Activated CD4-positive, alpha-beta T cell treated with anti-CD3 and anti-CD28 coated beads for 1 hour (primary cell): ENCODE measurements at regions not wholly inside any gene's neighbourhood (a gene's known extent, or its start where the extent isn't known, plus 50 kb on each side); places are given as distances from the start of the nearest gene placed in this dataset.

Experiments
- DNase-seq: peaks from one replicate; pipeline ENCODE4 v3.0.0-alpha.2; 2020

DNA sequence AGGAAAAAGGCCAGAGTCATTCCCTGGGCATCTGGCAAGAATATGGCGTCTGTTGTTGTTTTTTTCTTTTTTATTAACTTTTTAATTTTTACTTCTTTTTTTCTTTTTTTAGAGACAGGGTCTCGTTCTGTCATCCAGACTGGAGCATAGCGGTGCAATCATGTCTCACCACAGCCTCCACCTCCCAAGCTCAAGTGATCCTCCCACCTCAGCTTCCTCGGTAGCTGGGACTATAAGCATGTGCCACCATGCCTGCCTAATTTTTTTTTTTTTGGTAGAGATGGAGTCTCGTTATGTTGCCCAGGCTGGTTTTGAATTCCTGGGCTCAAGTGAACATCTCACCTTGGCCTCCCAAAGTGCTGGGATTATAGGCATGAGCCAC, 54.0 kb upstream of the PRDM11 start:
- DNase-seq = no peak

DNA sequence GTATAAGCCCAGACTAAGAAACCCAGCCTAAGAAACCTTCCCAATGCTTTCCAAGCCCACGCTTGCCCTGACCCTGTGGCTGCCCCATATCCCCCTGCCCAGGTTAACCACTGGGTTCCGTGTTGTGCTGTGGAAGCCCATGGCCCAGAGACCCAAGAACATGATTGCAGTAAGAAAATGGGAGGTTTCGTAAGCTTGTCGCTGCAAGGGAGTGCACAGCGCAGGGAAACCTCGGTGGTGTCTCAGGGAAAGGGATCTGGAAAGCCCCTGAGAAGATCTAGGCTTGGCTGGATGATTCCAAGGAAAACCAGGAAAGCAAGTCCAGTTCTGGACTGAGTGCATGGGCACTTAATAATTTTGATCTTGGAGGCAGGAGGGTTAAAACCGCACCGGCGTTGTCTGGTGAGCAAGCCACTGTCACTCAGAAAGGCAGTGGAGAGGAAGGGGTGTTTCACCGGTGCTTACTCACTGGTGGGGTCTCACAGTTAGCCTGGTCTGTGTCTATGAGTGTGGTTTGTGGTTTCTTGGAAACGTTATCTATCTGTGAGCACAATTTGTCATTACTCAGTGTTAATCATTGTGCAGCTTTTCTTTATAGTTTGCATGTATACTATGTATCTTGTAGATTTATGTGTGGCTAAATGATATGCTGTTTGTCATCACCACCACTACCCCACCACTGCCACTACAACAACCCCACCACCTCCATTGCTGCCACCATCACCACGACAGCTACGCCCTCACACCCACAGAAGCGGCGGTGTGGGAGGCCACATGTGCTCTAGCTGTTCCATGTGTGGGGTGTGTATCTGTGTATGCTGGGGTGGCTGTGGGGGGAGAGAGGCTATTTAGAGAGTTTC, 53.3 kb upstream of the PRDM11 start:
- no peak for DNase-seq

DNA sequence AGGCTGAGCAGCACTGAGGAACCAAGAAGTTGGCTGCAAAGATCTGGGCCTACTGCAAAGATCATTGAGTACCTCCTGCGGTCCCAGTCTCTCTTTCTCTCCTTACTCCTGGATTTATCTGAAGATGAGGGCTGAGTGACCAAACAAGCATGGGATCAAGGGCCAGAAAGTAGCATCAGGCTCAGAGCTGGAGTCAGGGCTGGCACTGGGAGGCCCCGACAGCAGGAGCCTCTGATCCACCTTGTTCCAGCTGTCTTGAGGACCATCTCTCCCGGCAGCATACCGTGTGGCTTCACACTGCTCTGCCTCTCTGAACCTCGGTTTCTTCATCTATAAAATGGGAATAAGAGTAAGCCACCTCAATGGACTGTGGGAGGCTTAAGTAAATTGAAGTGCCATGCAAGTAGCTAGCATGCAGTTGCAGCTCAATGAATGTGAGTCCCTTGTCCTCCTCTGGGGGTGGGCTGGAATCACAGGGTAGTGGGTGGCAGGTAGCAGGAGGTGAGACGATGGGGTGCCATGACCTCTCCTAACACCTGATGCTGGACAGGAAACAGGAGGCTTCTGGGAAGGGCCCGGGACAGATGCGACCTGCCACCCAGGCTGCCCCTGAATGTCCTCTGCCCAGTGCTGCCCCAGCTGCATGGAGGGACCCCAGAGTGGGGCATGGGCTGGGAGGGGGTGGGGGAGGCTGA, 52.5 kb upstream of the PRDM11 start:
- no peak for DNase-seq

DNA sequence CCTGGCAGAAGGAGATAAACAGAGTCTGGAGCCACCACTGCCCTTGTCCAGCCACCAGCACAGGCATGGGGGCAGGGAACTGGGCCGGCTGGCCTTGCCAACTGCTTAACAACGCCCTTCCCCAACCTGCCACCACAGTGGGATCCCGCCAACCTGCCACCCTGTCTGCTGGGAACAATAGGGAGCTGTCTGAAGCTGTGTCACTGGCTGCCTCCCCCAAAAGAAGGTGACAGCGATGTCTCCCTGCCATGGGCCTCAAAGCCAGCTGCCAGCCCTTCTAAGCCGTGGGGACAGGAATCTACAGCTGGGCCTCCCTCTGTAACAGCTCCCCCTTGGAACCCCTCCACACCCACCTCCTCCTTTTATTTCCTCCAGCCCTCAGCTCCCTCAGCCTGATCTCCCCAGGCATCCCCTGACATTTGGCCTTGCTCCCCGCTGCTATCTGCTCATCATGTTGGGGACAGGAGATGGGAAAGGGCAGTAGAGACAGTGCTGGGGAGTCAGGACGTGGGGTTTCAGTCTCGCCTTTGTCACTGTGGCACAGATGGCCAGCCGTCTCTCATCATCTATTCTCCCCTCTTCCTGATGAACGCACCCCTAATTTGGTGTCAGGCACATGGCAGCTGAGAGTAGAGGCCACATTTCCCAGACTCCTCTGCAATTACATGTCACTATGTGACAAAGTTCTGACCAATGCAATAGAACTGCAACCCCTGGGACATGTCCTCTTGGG, 51.3 kb upstream of the PRDM11 start:
- no peak for DNase-seq

DNA sequence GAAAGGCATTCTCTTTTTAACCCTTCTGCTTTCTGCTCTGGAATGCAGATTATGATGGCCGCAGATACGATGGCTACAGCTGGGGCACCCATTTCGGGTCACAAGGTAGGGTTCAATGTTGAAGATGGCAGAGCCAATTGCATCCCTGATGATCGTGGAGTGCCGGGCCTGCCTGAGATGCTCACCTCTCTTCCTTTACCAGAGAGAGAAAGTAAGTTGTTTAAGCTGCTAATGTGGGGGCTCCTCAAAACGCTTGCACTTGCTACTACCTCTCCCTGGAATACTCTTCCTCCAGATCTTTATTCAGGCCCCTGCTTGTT, 50.8 kb upstream of the PRDM11 start:
- no peak for DNase-seq

DNA sequence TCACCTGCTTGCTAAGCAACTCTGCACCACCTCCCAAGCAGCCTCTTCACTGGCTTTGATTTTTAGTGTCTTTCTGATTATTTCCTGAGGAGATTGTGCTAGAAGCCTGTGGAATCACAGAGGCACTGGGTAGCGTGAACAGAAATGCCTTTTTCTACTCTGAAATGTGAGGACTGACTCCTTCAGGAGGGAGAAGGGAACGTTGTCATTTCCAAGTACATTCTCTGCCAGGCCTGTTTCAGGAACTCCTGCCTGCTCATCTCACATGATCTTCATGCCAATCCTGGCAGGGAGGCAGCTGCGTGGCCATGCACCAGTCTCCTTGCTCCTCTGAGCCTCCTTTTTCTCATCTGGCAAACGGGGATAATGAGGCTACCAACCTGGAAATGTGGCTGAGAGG, 49.8 kb upstream of the PRDM11 start:
- DNase-seq = no peak
